Nephron (organoid): ENCODE measurements at regions not wholly inside any gene's neighbourhood (a gene's known extent, or its start where the extent isn't known, plus 50 kb on each side); places are given as distances from the start of the nearest gene placed in this dataset.

ENCODE experiments used
- H3K27ac Mint-ChIP-seq, 3 experiments: 2 replicates each; pipeline ENCODE4 v1.8.0; 2020; ENCODE audit warnings: mixed read lengths in 3 of 3, mild to moderate bottlenecking in 2 of 3, moderate library complexity in 1 of 3
- H3K27me3 Mint-ChIP-seq: 2 replicates; pipeline ENCODE4 v1.8.0; 2021; ENCODE audit warnings: low read depth, mild to moderate bottlenecking, moderate library complexity, mixed read lengths
- H3K36me3 Mint-ChIP-seq: 2 replicates; pipeline ENCODE4 v1.8.0; 2020; ENCODE audit warnings: low read depth, mixed read lengths
- H3K4me1 Mint-ChIP-seq: 2 replicates; pipeline ENCODE4 v1.8.0; 2020; ENCODE audit warnings: mixed read lengths
- H3K4me3 Mint-ChIP-seq, 3 experiments: 2 replicates each; pipeline ENCODE4 v1.8.0; 2020; ENCODE audit warnings: mild to moderate bottlenecking in 3 of 3, mixed read lengths in 3 of 3, moderate library complexity in 2 of 3
- H3K9me3 Mint-ChIP-seq: 2 replicates; pipeline ENCODE4 v1.8.0; 2020; ENCODE audit warnings: mixed read lengths
- TF ChIP-seq, protein P1 (sequence below), 3 experiments: fragments of 200-600 bp; sonication (generic); IDR thresholded peaks; one replicate each; pipeline ENCODE4 v1.5.0; 2021; ENCODE audit warnings: antibody characterized with exemption in 3 of 3; ENCODE audit not compliant: unreplicated experiment in 3 of 3

- no peak overlapping the region for H3K4me3 Mint-ChIP-seq
- H3K4me1 Mint-ChIP-seq = no peaks in the 10 kb centered on the region
- no peaks in the 10 kb centered on the region for H3K36me3 Mint-ChIP-seq
- no peak overlapping the region for H3K27ac Mint-ChIP-seq
- TF ChIP-seq, protein P1, sequence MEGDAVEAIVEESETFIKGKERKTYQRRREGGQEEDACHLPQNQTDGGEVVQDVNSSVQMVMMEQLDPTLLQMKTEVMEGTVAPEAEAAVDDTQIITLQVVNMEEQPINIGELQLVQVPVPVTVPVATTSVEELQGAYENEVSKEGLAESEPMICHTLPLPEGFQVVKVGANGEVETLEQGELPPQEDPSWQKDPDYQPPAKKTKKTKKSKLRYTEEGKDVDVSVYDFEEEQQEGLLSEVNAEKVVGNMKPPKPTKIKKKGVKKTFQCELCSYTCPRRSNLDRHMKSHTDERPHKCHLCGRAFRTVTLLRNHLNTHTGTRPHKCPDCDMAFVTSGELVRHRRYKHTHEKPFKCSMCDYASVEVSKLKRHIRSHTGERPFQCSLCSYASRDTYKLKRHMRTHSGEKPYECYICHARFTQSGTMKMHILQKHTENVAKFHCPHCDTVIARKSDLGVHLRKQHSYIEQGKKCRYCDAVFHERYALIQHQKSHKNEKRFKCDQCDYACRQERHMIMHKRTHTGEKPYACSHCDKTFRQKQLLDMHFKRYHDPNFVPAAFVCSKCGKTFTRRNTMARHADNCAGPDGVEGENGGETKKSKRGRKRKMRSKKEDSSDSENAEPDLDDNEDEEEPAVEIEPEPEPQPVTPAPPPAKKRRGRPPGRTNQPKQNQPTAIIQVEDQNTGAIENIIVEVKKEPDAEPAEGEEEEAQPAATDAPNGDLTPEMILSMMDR (IDR thresholded peaks at IDR 0.05; ENCODE audit: unreplicated experiment in 3 of 3) = no peak
- peaks cover 44% of the 10 kb centered on the region for H3K27me3 Mint-ChIP-seq
- peaks cover 3% of the 10 kb centered on the region for H3K9me3 Mint-ChIP-seq
These were observed 312.3 kb downstream of the CDC5L start for GRCh38 chr6:44699851-44700250.

- no peak overlapping the region for H3K4me3 Mint-ChIP-seq
- H3K36me3 Mint-ChIP-seq = no peaks in the 10 kb centered on the region
- no peaks in the 10 kb centered on the region for H3K4me1 Mint-ChIP-seq
- TF ChIP-seq, protein P1 (IDR thresholded peaks at IDR 0.05; ENCODE audit: unreplicated experiment in 3 of 3) = no peak
- no peak overlapping the region for H3K27ac Mint-ChIP-seq
- H3K9me3 Mint-ChIP-seq = peaks cover 3% of the 10 kb centered on the region
- peaks cover 47% of the 10 kb centered on the region for H3K27me3 Mint-ChIP-seq
These were observed 312.9 kb downstream of the CDC5L start for GRCh38 chr6:44700422-44700821.

- H3K36me3 Mint-ChIP-seq = no peaks in the 10 kb centered on the region
- no peaks in the 10 kb centered on the region for H3K4me1 Mint-ChIP-seq
- no peak overlapping the region for H3K4me3 Mint-ChIP-seq
- TF ChIP-seq, protein P1 (IDR thresholded peaks at IDR 0.05; ENCODE audit: unreplicated experiment in 3 of 3) = no peak
- peaks cover 3% of the 10 kb centered on the region for H3K9me3 Mint-ChIP-seq
- H3K27me3 Mint-ChIP-seq = peaks cover 51% of the 10 kb centered on the region
- H3K27ac Mint-ChIP-seq = peak overlapping the region in 1 of 3 experiments; percentile 7
These were observed 313.6 kb downstream of the CDC5L start for GRCh38 chr6:44701038-44701636.

DNA sequence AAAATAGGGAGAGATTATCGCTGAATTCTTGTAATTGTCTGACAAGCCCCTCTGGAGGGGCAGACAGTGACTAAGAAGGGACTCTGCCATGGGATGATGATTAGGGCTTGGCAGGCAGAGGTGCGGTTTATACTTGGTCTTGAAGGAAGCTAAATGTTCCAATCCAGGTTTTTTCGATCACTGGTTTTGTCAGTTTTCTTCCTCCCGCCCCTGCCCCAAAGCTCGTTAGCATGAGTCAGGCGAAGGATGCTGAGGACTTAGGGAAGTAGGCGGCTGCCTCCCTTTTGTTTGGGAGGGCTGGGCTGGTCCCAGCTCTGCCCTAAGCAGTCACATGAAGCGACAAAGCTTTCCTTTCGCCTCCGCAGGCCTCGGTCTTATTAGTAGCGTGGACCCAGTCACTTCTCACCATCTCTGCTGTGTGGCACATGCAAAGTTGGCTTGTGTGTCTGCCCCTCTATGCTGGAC, 314.2 kb downstream of the CDC5L start:
- Mint-ChIP-seq H3K4me1 (no peaks in the 10 kb centered on the region), H3K4me3 (no peak overlapping the region), H3K36me3 (no peaks in the 10 kb centered on the region), H3K27ac (peak overlapping the region in 1 of 3 experiments; percentile 7), H3K27me3 (peaks cover 52% of the 10 kb centered on the region), H3K9me3 (peaks cover 3% of the 10 kb centered on the region)
- TF ChIP-seq, protein P1 (IDR thresholded peaks at IDR 0.05; ENCODE audit: unreplicated experiment in 3 of 3) = no peak

DNA sequence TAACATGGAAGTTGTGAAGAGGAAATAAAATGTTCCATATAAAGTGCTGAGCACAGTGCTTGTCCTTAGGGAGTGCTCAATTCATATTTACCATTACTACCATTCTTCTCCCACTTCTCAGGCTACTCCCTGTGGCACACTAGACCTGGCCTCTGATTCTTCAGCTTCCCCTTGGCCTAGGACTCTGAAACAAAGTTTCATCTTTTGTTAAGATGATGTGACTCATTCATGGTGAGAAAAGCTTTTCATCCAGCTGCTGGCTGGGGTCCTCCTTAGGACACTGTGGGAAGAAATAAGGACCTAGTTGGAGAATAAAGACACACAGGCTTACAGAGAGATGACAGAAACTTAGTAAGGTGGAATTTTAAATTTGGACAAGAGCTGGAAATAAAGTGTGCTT, 314.8 kb downstream of the CDC5L start:
- Mint-ChIP-seq H3K9me3 (peaks cover 3% of the 10 kb centered on the region), H3K36me3 (no peaks in the 10 kb centered on the region), H3K27me3 (peaks cover 49% of the 10 kb centered on the region), H3K4me1 (no peaks in the 10 kb centered on the region), H3K4me3 (no peak overlapping the region), H3K27ac (no peak overlapping the region)
- TF ChIP-seq, protein P1 (IDR thresholded peaks at IDR 0.05; ENCODE audit: unreplicated experiment in 3 of 3) = no peak
